ENCODE measurements at regions not wholly inside any gene's neighbourhood (a gene's known extent, or its start where the extent isn't known, plus 50 kb on each side); places are given as distances from the start of the nearest gene placed in this dataset.

DNA sequence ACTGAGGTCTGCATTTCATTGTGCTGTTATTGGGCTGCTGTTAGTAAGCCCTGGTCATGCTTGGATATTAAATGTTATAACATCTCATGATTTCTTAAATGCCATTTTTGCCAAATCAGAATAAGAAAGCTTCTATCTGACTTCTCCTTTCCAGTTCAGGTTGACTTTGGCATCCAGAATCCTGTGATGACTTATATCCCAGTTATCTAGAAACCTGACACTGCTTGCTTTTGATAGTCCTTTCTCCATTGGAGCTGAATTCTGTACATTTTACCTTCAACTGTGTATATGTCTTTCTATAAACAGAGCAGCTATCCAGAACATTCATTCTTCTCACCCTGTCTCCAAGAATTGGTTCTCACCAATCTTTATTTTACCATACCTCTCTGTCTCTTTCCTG, 257.7 kb upstream of the GNPDA2 start:
- TF ChIP-seq EZH2 (IDR thresholded peaks at IDR 0.05; ENCODE audit: low read length, unreplicated experiment), result no peak
- no peak for TF ChIP-seq CTCF (conservative IDR thresholded peaks at IDR 0.05; ENCODE audit: low read depth, low read length)
